Brain microvascular endothelial cell (primary cell): ENCODE measurements at regions not wholly inside any gene's neighbourhood (a gene's known extent, or its start where the extent isn't known, plus 50 kb on each side); places are given as distances from the start of the nearest gene placed in this dataset.
A peak's percentile ranks its signal among the peaks of the same experiment; 100 is the strongest.

Experiments used
- DNase-seq: peaks from one replicate; pipeline ENCODE4 v3.0.0-alpha.2; 2020
- H3K27ac ChIP-seq: fragments of 250-450 bp; sonication (Bioruptor Pico); 2 replicates; pipeline ENCODE4 v1.5.1; 2020; ENCODE audit warnings: mild to moderate bottlenecking, moderate library complexity
- H3K27me3 ChIP-seq: fragments of 250-450 bp; sonication (Bioruptor Pico); replicated peaks from 2 replicates; pipeline ENCODE4 v1.5.1; 2020; ENCODE audit warnings: mild to moderate bottlenecking
- H3K36me3 ChIP-seq: fragments of 250-450 bp; sonication (Bioruptor Pico); replicated peaks from 2 replicates; pipeline ENCODE4 v1.5.1; 2020; ENCODE audit warnings: mild to moderate bottlenecking
- H3K4me3 ChIP-seq: 2 replicates; pipeline ENCODE4 v1.5.1; 2011; ENCODE audit warnings: low read depth, mild to moderate bottlenecking, control low read depth, low read length, moderate library complexity
- CTCF ChIP-seq: IDR thresholded peaks from 2 replicates; pipeline ENCODE4 v1.5.1; 2011; ENCODE audit warnings: low read depth, mild to moderate bottlenecking, moderate library complexity, low read length, control low read depth, inconsistent platforms; ENCODE audit errors: missing control alignments
- in situ Hi-C: cut with HindIII; loops from 2 replicates; pipeline ENCODE4 v1.10.0; 2017; ENCODE audit warnings: low sequenced_read_pairs, low pct_ligation_motif_present

- in situ Hi-C loops = no loop called here
- no peaks in the 10 kb centered on the region for H3K27me3 ChIP-seq
Measured at GRCh38 chr6:128736780-128737179, 146.2 kb upstream of the LAMA2 start.

GRCh38 chr6:128731249-128732165, 151.4 kb upstream of the LAMA2 start:
- Histone ChIP-seq H3K27me3 (no peaks in the 10 kb centered on the region), H3K4me3 (no peak overlapping the region), H3K27ac (no peak overlapping the region), H3K36me3 (no peaks in the 10 kb centered on the region)
- peak; percentile 63 for DNase-seq
- in situ Hi-C loops = no loop called here
- peak; percentile 76 for TF ChIP-seq CTCF

More at GRCh38 chr6:128736780-128737179, 146.2 kb upstream of the LAMA2 start:
- H3K4me3 ChIP-seq = no peak overlapping the region
- TF ChIP-seq CTCF = no peak
- DNase-seq = no peak
- H3K27ac ChIP-seq = no peak overlapping the region
- no peaks in the 10 kb centered on the region for H3K36me3 ChIP-seq

GRCh38 chr6:128727500-128727899, 155.4 kb upstream of the LAMA2 start:
- in situ Hi-C loops = no loop called here

GRCh38 chr6:128725271-128726233, 157.4 kb upstream of the LAMA2 start:
- Histone ChIP-seq H3K4me3 (no peak overlapping the region), H3K27me3 (no peaks in the 10 kb centered on the region), H3K36me3 (no peaks in the 10 kb centered on the region), H3K27ac (no peak overlapping the region)
- in situ Hi-C loops = no loop called here
- DNase-seq = peak; percentile 34
- TF ChIP-seq CTCF = peak; percentile 66

More at GRCh38 chr6:128727500-128727899, 155.4 kb upstream of the LAMA2 start:
- Histone ChIP-seq H3K27ac (no peak overlapping the region), H3K4me3 (no peak overlapping the region), H3K27me3 (no peaks in the 10 kb centered on the region), H3K36me3 (no peaks in the 10 kb centered on the region)
- no peak for DNase-seq
- no peak for TF ChIP-seq CTCF

GRCh38 chr6:128724738-128725137, 158.2 kb upstream of the LAMA2 start:
- Histone ChIP-seq H3K27ac (no peak overlapping the region), H3K27me3 (no peaks in the 10 kb centered on the region), H3K36me3 (no peaks in the 10 kb centered on the region), H3K4me3 (no peak overlapping the region)
- no peak for DNase-seq
- in situ Hi-C loops = no loop called here
- TF ChIP-seq CTCF = no peak
